Endothelial cell of umbilical vein (primary cell): ENCODE measurements at regions not wholly inside any gene's neighbourhood (a gene's known extent, or its start where the extent isn't known, plus 50 kb on each side); places are given as distances from the start of the nearest gene placed in this dataset.

ENCODE experiments used
- BruUV-seq: library from RNA; stranded (reverse); fragments of 400-500 nt; replicated peaks from 2 replicates; lab custom pipeline; 2021; lab: Mats Ljungman, UMichigan
- CTCF ChIA-PET: fragments of 300-600, 350-600 bp; sonication (Branson Sonifier 250); formaldehyde crosslinking; loops from one replicate; lab custom pipeline; 2021; ENCODE audit warnings: antibody characterized with exemption, inconsistent platforms; lab: Charles Lee
- POLR2A ChIA-PET: fragments of 300-600, 350-600 bp; sonication (Branson Sonifier 250); formaldehyde crosslinking; loops from one replicate; lab custom pipeline; 2021; ENCODE audit warnings: antibody characterized with exemption, inconsistent platforms; lab: Charles Lee
- DNase-seq: peaks from one replicate; pipeline ENCODE4 v3.0.0-alpha.2; 2011; ENCODE audit warnings: low read depth, low spot score
- FAIRE-seq: peaks from 2 replicates; lab custom pipeline; 2011; peaks lifted over from hg19 to GRCh38; lab: Jason Lieb, UNC
- H2AFZ ChIP-seq: 2 replicates; pipeline ENCODE4 v1.6.0; 2012; ENCODE audit warnings: low read depth, low read length, control low read depth, inconsistent platforms
- H3K27ac ChIP-seq: 2 replicates; pipeline ENCODE4 v1.5.1; 2011; ENCODE audit warnings: low read depth, mild to moderate bottlenecking, control low read depth, low read length, moderate library complexity; ENCODE audit not compliant: insufficient read depth
- H3K27me3 ChIP-seq, 2 experiments: 2 replicates each; pipeline versions ENCODE4 v1.6.0 to v1.6.1; 2011; ENCODE audit warnings: low read length in 2 of 2, mixed read lengths in 1 of 2; ENCODE audit not compliant: control insufficient read depth in 2 of 2, insufficient read depth in 2 of 2
- H3K36me3 ChIP-seq, 2 experiments: 2 replicates in 1 of 2; 3 replicates in 1 of 2; pipeline ENCODE4 v1.5.1; 2011; ENCODE audit warnings: low read length in 2 of 2, mild to moderate bottlenecking in 1 of 2, moderate library complexity in 1 of 2; ENCODE audit not compliant: control insufficient read depth in 2 of 2, insufficient read depth in 2 of 2; ENCODE audit errors: extremely low read depth in 1 of 2
- H3K4me1 ChIP-seq: 3 replicates; pipeline ENCODE4 v1.5.1; 2011; ENCODE audit warnings: mild to moderate bottlenecking, low read length; ENCODE audit not compliant: control insufficient read depth, insufficient read depth; ENCODE audit errors: extremely low read depth
- H3K4me2 ChIP-seq: 2 replicates; pipeline ENCODE4 v1.6.1; 2011; ENCODE audit warnings: low read length, control low read depth, mixed read lengths; ENCODE audit not compliant: insufficient read depth
- H3K4me3 ChIP-seq, 3 experiments: fragments of 200-600 bp in 1 of 3; sonication (generic), shearing (Covaris generic) in 1 of 3; replicated peaks in 1 of 3; 2 replicates each; pipeline ENCODE4 v1.5.1; 2011 to 2016; ENCODE audit warnings: control low read depth in 3 of 3, low read length in 3 of 3, mild to moderate bottlenecking in 2 of 3, inconsistent platforms in 1 of 3, low read depth in 1 of 3, moderate library complexity in 1 of 3; ENCODE audit not compliant: insufficient read depth in 1 of 3
- H3K79me2 ChIP-seq: 2 replicates; pipeline ENCODE4 v1.6.0; 2012; ENCODE audit warnings: low read length, inconsistent platforms; ENCODE audit not compliant: control insufficient read depth, insufficient read depth
- H3K9ac ChIP-seq: replicated peaks from 2 replicates; pipeline ENCODE3; 2011; ENCODE audit warnings: low read length, control low read depth; ENCODE audit not compliant: insufficient read depth; ENCODE audit errors: extremely low read depth
- H3K9me1 ChIP-seq: replicated peaks from 3 replicates; pipeline ENCODE4 v1.6.0; 2011; ENCODE audit warnings: mild to moderate bottlenecking, low read length; ENCODE audit not compliant: control insufficient read depth, insufficient read depth; ENCODE audit errors: extremely low read depth
- H3K9me3 ChIP-seq: replicated peaks from 2 replicates; pipeline ENCODE4 v1.5.1; 2012; ENCODE audit warnings: low read length, inconsistent platforms; ENCODE audit not compliant: control insufficient read depth, insufficient read depth
- H4K20me1 ChIP-seq: replicated peaks from 2 replicates; pipeline ENCODE3; 2011; ENCODE audit warnings: mild to moderate bottlenecking, low read length; ENCODE audit not compliant: control insufficient read depth, insufficient read depth; ENCODE audit errors: extremely low read depth
- CTCF ChIP-seq, 2 donors: IDR thresholded peaks; 1 replicate in 1 of 2; 2 replicates in 1 of 2; pipeline ENCODE4 v1.5.1; 2011; ENCODE audit warnings: low read length in 2 of 2, mild to moderate bottlenecking in 2 of 2, moderate library complexity in 2 of 2, control low read depth in 1 of 2, inconsistent platforms in 1 of 2, low read depth in 1 of 2; ENCODE audit not compliant: insufficient read depth in 1 of 2; ENCODE audit errors: extremely low read depth in 1 of 2
- EZH2 ChIP-seq: IDR thresholded peaks from 2 replicates; pipeline ENCODE4 v1.6.1; 2012; ENCODE audit warnings: borderline replicate concordance, low read depth, mild to moderate bottlenecking, moderate library complexity, low read length, inconsistent platforms; ENCODE audit not compliant: severe bottlenecking
- FOS ChIP-seq: IDR thresholded peaks from 2 replicates; pipeline ENCODE4 v1.6.1; 2011; ENCODE audit warnings: mild to moderate bottlenecking, low read length, moderate library complexity, borderline replicate concordance; ENCODE audit not compliant: insufficient read depth
- GATA2 ChIP-seq: IDR thresholded peaks from 2 replicates; pipeline ENCODE4 v1.7.0; 2011; ENCODE audit warnings: low read depth, mild to moderate bottlenecking, moderate library complexity, mixed read lengths, low read length; ENCODE audit not compliant: insufficient read length, insufficient read depth
- JUN ChIP-seq: IDR thresholded peaks from 2 replicates; pipeline ENCODE4 v1.6.1; 2011; ENCODE audit warnings: borderline replicate concordance, low read depth; ENCODE audit not compliant: insufficient read length, insufficient read depth
- MAX ChIP-seq: IDR thresholded peaks from 2 replicates; pipeline ENCODE4 v1.6.1; 2011; ENCODE audit not compliant: insufficient read depth, insufficient read length
- MYC ChIP-seq: IDR thresholded peaks from one replicate; pipeline ENCODE4 v1.6.1; 2011; ENCODE audit warnings: mild to moderate bottlenecking, low read depth, low read length
- POLR2A ChIP-seq: IDR thresholded peaks from 2 replicates; pipeline ENCODE4 v1.6.1; 2012; ENCODE audit warnings: low read depth, mild to moderate bottlenecking, control low read depth, low read length
- POLR2AphosphoS5 ChIP-seq: IDR thresholded peaks from 2 replicates; pipeline ENCODE4 v1.6.1; 2012; ENCODE audit warnings: low read depth, mild to moderate bottlenecking, control low read depth, low read length, moderate library complexity; ENCODE audit not compliant: insufficient read depth
- dilution Hi-C: fragments of 300-500 bp; cut with MboI; formaldehyde crosslinking; loops from one replicate; pipeline ENCODE4 v1.15.0; 2019; ENCODE audit warnings: low sequenced_read_pairs; ENCODE audit not compliant: extremely low pct_ligation_motif_present
- intact Hi-C: fragments of 100-400 bp; cut with micrococcal nuclease; formaldehyde crosslinking; loops from one replicate; pipeline ENCODE4 v1.10.0; 2022

GRCh38 chr3:150261418-150261817 is 146.7 kb upstream of the TSC22D2 start:
- FAIRE-seq (no peak), DNase-seq (no peak)
- ChIA-PET POLR2A (interaction anchor here (1.0 kb wide), 1 partner anchor 9 kb away, joined by 3 read pairs; no protein-coding TSS in a partner anchor), CTCF (no interaction called here)
- no TSS peak for BruUV-seq
- no peak for TF ChIP-seq EZH2
- no peak for TF ChIP-seq JUN
- TF ChIP-seq MYC = no peak
- no peak for TF ChIP-seq POLR2AphosphoS5
- no peak for TF ChIP-seq FOS
- no peak for TF ChIP-seq GATA2
- no peak for TF ChIP-seq POLR2A
- no peak for TF ChIP-seq CTCF (IDR thresholded peaks at IDR 0.05; ENCODE audit: extremely low read depth in 1 of 2, insufficient read depth in 1 of 2, low read depth in 1 of 2, low read length in 2 of 2)
- no peak for TF ChIP-seq MAX
- intact Hi-C loops = no loop called here
- no peak overlapping the region for H2AFZ ChIP-seq
- dilution Hi-C loops = no loop called here
- H4K20me1 ChIP-seq = no peaks in the 10 kb centered on the region
- no peak overlapping the region for H3K27ac ChIP-seq
- peaks cover 4% of the 10 kb centered on the region for H3K4me1 ChIP-seq
- H3K27me3 ChIP-seq = no peaks in the 10 kb centered on the region
- no peak overlapping the region for H3K4me2 ChIP-seq
- H3K9me1 ChIP-seq = no peaks in the 10 kb centered on the region
- no peak overlapping the region for H3K9ac ChIP-seq
- H3K9me3 ChIP-seq = no peaks in the 10 kb centered on the region
- no peak overlapping the region for H3K4me3 ChIP-seq
- H3K36me3 ChIP-seq = no peaks in the 10 kb centered on the region
- no peaks in the 10 kb centered on the region for H3K79me2 ChIP-seq
